A673 (cell line): ENCODE measurements at regions not wholly inside any gene's neighbourhood (a gene's known extent, or its start where the extent isn't known, plus 50 kb on each side); places are given as distances from the start of the nearest gene placed in this dataset.
"Not testable (repeated sequence)": the region's sequence is repeated elsewhere in the genome, so short reads cannot be mapped to it uniquely, and the experiment has no call there.

ENCODE experiments used
- BruUV-seq: library from RNA; stranded (reverse); fragments of 400-500 nt; replicated peaks from 2 replicates; lab custom pipeline; 2021; lab: Mats Ljungman, UMichigan
- CTCF ChIA-PET: fragments of 300-600 bp; sonication (Branson Sonifier 250); formaldehyde crosslinking; loops from one replicate; lab custom pipeline; 2022; ENCODE audit warnings: antibody characterized with exemption; lab: Charles Lee
- POLR2A ChIA-PET: fragments of 300-600 bp; sonication (Branson Sonifier 250); formaldehyde crosslinking; loops from one replicate; lab custom pipeline; 2022; ENCODE audit warnings: antibody characterized with exemption; ENCODE audit not compliant: low non-redundant PET; lab: Charles Lee
- DNase-seq: peaks from one replicate; pipeline ENCODE4 v3.0.0-alpha.2; 2015; ENCODE audit warnings: low spot score
- H3K27ac ChIP-seq: fragments of 200-600 bp; sonication (generic); 2 replicates; pipeline ENCODE4 v1.5.1; 2016; ENCODE audit warnings: mixed run types, low read depth, mild to moderate bottlenecking, mixed read lengths, antibody characterized with exemption, low read length; ENCODE audit not compliant: poor library complexity, severe bottlenecking
- H3K27me3 ChIP-seq: fragments of 200-600 bp; sonication (generic); replicated peaks from 2 replicates; pipeline ENCODE4 v1.6.1; 2017; ENCODE audit warnings: mixed run types, low read depth, mild to moderate bottlenecking, mixed read lengths, antibody characterized with exemption, low read length; ENCODE audit not compliant: insufficient read depth, poor library complexity
- H3K36me3 ChIP-seq: fragments of 200-600 bp; sonication (generic); 2 replicates; pipeline ENCODE4 v1.6.1; 2016; ENCODE audit warnings: mixed run types, mild to moderate bottlenecking, mixed read lengths, antibody characterized with exemption, low read length; ENCODE audit not compliant: insufficient read depth, poor library complexity, severe bottlenecking
- H3K4me1 ChIP-seq: fragments of 200-600 bp; sonication (generic); 2 replicates; pipeline ENCODE4 v1.6.1; 2017; ENCODE audit warnings: mixed run types, mild to moderate bottlenecking, mixed read lengths, antibody characterized with exemption, low read length; ENCODE audit not compliant: insufficient read depth, poor library complexity, severe bottlenecking
- H3K4me3 ChIP-seq: fragments of 200-600 bp; sonication (generic); 2 replicates; pipeline ENCODE4 v1.5.1; 2016; ENCODE audit warnings: low read depth, mixed run types, mild to moderate bottlenecking, mixed read lengths, low read length; ENCODE audit not compliant: poor library complexity, severe bottlenecking
- H3K9me3 ChIP-seq: fragments of 200-600 bp; sonication (generic); 2 replicates; pipeline ENCODE4 v1.6.1; 2016; ENCODE audit warnings: mixed run types, low read depth, mild to moderate bottlenecking, mixed read lengths, antibody characterized with exemption, low read length; ENCODE audit not compliant: poor library complexity, severe bottlenecking
- EZH2 ChIP-seq: fragments of 200-600 bp; sonication (generic); IDR thresholded peaks from 2 replicates; pipeline ENCODE4 v1.6.1; 2017; ENCODE audit warnings: borderline replicate concordance, low read depth, mild to moderate bottlenecking, mixed read lengths, antibody characterized with exemption, low read length; ENCODE audit not compliant: poor library complexity, severe bottlenecking
- intact Hi-C: fragments of 100-400 bp; cut with micrococcal nuclease; formaldehyde crosslinking; loops from one replicate; pipeline ENCODE4 v1.10.0; 2022; ENCODE audit not compliant: unreplicated experiment
- TF ChIP-seq, protein P1 (sequence below): fragments of 300-800, 200-600 bp; sonication (generic); conservative IDR thresholded peaks from 2 replicates; pipeline ENCODE4 v1.5.1; 2017; ENCODE audit warnings: low read depth, mild to moderate bottlenecking, antibody characterized with exemption, low read length, moderate library complexity, mixed read lengths

DNA sequence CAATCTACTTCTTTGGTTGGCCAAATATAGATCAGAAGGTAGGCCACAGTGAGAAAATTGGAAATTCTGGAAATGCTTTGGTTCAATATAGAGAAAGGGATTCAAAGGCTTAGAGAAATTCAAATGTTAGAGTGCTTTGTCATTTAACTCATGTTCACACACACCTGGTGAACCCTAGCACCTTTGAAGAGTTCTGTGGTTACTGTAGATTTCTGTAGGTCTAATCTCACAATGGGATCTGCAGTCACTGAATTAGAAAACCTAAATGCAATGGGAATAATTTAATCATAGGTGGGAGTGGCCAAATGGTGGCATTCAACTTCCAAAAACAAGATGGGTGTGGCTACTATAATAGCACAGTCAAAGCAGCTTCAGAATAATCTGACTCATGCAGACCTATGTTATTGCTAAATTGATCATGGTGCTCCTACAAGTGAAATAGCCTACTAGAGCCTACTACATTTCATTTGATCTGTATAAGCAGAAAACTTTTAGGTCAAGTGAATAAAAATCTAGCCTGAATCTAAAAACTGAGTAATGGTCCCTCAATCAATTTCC lies 1152.9 kb downstream of the PCDH9 start:
- no TSS peak for BruUV-seq
- ChIA-PET POLR2A (no interaction called here), CTCF (no interaction called here)

DNA sequence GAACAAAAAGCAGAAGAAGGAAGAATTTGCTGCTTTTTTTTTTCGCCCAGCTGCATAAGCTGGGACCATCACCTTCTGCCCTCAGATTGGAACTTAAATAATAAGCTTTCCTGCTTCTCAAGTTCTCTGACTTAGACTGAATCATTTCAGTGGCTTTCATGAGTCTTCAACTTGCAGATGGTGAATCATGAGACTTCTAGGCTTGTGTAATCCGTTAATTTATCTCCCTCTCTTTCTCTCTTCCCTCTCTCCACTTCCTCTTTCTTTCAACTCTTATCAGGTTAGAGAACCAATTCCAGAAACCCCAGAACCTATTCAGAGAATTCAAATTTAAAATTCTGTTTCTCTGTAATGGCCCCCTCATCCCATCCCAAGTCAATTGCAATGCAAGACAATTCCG lies 1153.7 kb downstream of the PCDH9 start:
- no peak for DNase-seq
- TF ChIP-seq, protein P1, sequence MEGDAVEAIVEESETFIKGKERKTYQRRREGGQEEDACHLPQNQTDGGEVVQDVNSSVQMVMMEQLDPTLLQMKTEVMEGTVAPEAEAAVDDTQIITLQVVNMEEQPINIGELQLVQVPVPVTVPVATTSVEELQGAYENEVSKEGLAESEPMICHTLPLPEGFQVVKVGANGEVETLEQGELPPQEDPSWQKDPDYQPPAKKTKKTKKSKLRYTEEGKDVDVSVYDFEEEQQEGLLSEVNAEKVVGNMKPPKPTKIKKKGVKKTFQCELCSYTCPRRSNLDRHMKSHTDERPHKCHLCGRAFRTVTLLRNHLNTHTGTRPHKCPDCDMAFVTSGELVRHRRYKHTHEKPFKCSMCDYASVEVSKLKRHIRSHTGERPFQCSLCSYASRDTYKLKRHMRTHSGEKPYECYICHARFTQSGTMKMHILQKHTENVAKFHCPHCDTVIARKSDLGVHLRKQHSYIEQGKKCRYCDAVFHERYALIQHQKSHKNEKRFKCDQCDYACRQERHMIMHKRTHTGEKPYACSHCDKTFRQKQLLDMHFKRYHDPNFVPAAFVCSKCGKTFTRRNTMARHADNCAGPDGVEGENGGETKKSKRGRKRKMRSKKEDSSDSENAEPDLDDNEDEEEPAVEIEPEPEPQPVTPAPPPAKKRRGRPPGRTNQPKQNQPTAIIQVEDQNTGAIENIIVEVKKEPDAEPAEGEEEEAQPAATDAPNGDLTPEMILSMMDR, result no peak
- no peak for TF ChIP-seq EZH2
- no peaks in the 10 kb centered on the region for H3K27me3 ChIP-seq
- intact Hi-C loops, result no loop called here
- H3K4me1 ChIP-seq, result no peaks in the 10 kb centered on the region
- POLR2A ChIA-PET, result no interaction called here
- CTCF ChIA-PET, result no interaction called here
- H3K9me3 ChIP-seq, result no peaks in the 10 kb centered on the region
- H3K36me3 ChIP-seq, result no peaks in the 10 kb centered on the region
- H3K27ac ChIP-seq, result no peak overlapping the region
- H3K4me3 ChIP-seq, result no peak overlapping the region
- BruUV-seq, result no TSS peak

More for the DNA sequence above, 1152.9 kb downstream of the PCDH9 start:
- Histone ChIP-seq H3K27me3 (no peaks in the 10 kb centered on the region), H3K36me3 (no peaks in the 10 kb centered on the region), H3K9me3 (no peaks in the 10 kb centered on the region), H3K27ac (no peak overlapping the region), H3K4me3 (no peak overlapping the region), H3K4me1 (no peaks in the 10 kb centered on the region)
- intact Hi-C loops, result no loop called here
- TF ChIP-seq EZH2, result no peak
- TF ChIP-seq, protein P1, result no peak
- DNase-seq, result no peak

DNA sequence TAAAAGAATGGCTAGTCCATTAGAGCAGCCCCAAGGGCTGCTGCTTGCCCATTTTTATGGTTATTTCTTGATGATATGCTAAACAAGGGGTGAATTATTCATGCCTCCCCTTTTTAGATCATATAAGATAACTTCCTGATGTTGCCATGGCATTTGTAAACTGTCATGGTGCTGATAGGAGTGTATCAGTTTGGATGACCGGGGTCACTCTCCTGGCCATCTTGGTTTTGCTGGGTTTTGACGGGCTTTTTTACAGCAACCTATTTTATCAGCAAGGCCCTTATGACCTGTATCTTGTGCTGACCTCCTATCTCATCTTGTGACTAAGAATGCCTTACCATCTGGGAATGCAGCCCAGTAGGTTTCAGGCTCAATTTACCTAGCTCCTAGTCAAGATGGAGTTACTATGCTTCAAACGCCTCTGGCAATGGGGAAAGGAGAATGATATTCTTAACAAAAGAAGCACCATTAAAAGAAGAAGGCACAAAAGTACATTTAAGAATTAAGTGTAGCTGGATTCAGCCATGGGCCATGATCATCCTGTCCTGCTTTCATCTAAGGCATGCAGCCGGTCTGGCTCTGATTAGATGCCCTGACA lies 1156.0 kb downstream of the PCDH9 start:
- TF ChIP-seq EZH2, result no peak
- TF ChIP-seq, protein P1, result no peak
- no TSS peak for BruUV-seq
- intact Hi-C loops, result no loop called here
- H3K36me3 ChIP-seq, result no peaks in the 10 kb centered on the region
- no peak overlapping the region for H3K4me3 ChIP-seq
- POLR2A ChIA-PET, result no interaction called here
- CTCF ChIA-PET, result no interaction called here
- DNase-seq, result no peak
- H3K9me3 ChIP-seq, result no peaks in the 10 kb centered on the region
- no peaks in the 10 kb centered on the region for H3K27me3 ChIP-seq
- H3K4me1 ChIP-seq, result no peaks in the 10 kb centered on the region
- H3K27ac ChIP-seq, result no peak overlapping the region

DNA sequence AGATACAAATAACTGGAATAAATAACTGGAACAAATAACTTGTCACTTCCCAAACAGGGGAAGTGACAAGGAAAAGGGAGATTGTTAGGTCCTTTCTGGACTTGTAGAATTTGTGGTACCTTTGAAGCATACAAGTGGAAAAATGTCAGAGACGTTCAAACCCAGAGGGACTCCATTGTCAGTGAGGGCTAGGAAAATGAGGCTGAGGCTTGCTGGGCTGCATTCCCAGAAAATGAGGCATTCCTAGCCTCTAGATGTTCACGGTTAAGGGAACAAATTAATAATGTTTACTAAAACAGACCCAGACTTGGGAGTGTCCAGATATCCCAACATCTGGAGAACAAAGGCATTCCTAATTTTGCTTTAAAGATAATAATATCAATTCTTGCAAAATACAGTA lies 1158.0 kb downstream of the PCDH9 start:
- BruUV-seq, H3K27ac ChIP-seq, H3K27me3 ChIP-seq, CTCF ChIA-PET, POLR2A ChIA-PET, H3K4me1 ChIP-seq, intact Hi-C loops, H3K9me3 ChIP-seq, DNase-seq, H3K4me3 ChIP-seq, H3K36me3 ChIP-seq: not testable (repeated sequence)
